ENCODE measurements at regions not wholly inside any gene's neighbourhood (a gene's known extent, or its start where the extent isn't known, plus 50 kb on each side); places are given as distances from the start of the nearest gene placed in this dataset.

GRCh38 chr15:60091157-60091556, 87.0 kb downstream of the FOXB1 start:
- DNase-seq (ENCODE audit: extremely low spot score), result no peak
- POLR2A ChIA-PET, result no interaction called here
- CTCF ChIA-PET, result no interaction called here
- no peak for TF ChIP-seq CTCF (IDR thresholded peaks at IDR 0.05; ENCODE audit: control extremely low read depth, extremely low read depth, low read depth, missing control alignments)

- CTCF ChIA-PET, result no interaction called here
- DNase-seq (ENCODE audit: extremely low spot score), result no peak
- no peak for TF ChIP-seq CTCF (IDR thresholded peaks at IDR 0.05; ENCODE audit: control extremely low read depth, extremely low read depth, low read depth, missing control alignments)
- POLR2A ChIA-PET, result no interaction called here
Observed at GRCh38 chr15:60091911-60092310, 87.8 kb downstream of the FOXB1 start.

- DNase-seq (ENCODE audit: extremely low spot score), result no peak
- TF ChIP-seq CTCF (IDR thresholded peaks at IDR 0.05; ENCODE audit: control extremely low read depth, extremely low read depth, low read depth, missing control alignments), result no peak
- ChIA-PET POLR2A (no interaction called here), CTCF (no interaction called here)
Observed at GRCh38 chr15:60093273-60094067, 89.4 kb downstream of the FOXB1 start.

DNA sequence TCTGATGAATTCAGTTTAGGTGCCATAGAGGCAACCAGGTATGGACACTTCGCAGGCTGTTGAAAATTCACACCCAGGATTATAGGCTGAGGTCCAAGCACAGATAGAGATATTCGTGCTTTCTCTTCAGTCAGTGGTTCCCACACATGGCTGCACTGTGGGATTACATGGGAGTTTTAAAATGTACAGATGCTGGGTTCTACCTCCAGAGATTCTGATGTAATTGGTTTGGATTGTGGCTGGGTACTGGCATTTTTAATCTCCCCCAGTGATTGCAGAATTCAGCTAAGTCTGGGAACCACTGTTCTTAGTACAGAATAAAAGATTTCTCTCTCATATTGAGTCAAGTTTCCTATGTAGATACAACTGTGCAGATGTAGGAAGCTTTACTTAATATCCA, 91.6 kb downstream of the FOXB1 start:
- CTCF ChIA-PET, result no interaction called here
- POLR2A ChIA-PET, result no interaction called here
- no peak for TF ChIP-seq CTCF (IDR thresholded peaks at IDR 0.05; ENCODE audit: control extremely low read depth, extremely low read depth, low read depth, missing control alignments)
- DNase-seq (ENCODE audit: extremely low spot score), result no peak

DNA sequence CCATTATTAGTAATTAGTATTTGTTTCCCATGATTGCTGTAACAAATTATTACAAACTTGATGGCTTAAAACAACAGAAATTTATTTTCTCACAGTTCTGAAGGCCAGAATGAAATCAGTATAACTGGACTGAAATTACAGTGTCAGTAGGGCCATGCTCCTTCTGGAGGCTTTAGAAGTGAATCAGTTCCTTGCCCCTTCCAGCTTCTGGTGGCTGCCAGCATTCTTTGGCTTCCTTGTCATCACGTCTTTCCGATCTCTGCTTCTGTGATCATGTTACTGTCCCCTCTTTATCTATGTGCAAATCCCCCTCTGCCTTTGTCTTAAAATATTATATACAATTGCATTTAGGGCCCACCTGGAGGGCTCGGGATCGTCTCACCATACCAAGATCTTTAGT, 92.0 kb downstream of the FOXB1 start:
- no peak for TF ChIP-seq CTCF (IDR thresholded peaks at IDR 0.05; ENCODE audit: control extremely low read depth, extremely low read depth, low read depth, missing control alignments)
- ChIA-PET POLR2A (no interaction called here), CTCF (no interaction called here)
- DNase-seq (ENCODE audit: extremely low spot score), result no peak

GRCh38 chr15:60101416-60101815, 97.3 kb downstream of the FOXB1 start:
- POLR2A ChIA-PET, result no interaction called here

More at GRCh38 chr15:60101416-60101815, 97.3 kb downstream of the FOXB1 start:
- no peak for TF ChIP-seq CTCF (IDR thresholded peaks at IDR 0.05; ENCODE audit: control extremely low read depth, extremely low read depth, low read depth, missing control alignments)
- CTCF ChIA-PET, result no interaction called here
- DNase-seq (ENCODE audit: extremely low spot score), result no peak
